Pons (tissue), 1 donor: ENCODE measurements at regions not wholly inside any gene's neighbourhood (a gene's known extent, or its start where the extent isn't known, plus 50 kb on each side); places are given as distances from the start of the nearest gene placed in this dataset.

Source experiments
- DNase-seq: peaks from one replicate; pipeline ENCODE4 v3.0.0-alpha.2; 2016; ENCODE audit warnings: low spot score

DNA sequence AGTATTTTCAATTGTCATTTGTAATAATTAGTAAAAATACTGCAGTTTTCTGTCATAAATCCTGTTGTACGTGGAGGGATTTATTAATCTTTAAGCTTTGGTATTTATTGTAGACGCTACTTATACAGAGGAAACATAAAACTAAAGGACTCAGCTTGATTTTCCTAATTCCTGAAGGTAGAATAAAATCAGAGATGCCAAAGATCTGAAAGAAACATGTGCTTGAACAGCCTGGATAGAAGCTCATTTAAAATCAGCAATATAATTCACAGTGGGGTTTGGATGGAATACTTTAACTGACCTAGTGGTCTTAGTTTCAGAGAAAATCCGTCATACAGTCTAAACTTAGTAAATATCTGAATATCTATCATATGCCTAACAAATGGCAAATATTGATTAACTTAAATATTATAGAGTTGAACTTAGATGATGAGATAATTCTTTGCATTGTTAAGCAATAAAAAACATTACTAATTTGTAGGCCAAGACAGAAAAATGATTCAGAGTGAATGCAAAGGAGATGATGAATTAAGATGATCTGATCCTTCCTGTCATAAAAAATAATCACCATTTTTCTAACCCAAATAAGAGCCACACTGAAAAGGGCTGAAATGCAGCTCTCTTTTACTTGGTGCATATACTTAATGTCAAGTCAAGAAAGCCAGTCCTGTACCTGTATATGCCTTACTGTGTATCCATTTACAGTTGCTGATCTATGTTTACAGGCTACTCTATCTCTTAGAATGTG is 397.1 kb upstream of the DCN start:
- no peak for DNase-seq

DNA sequence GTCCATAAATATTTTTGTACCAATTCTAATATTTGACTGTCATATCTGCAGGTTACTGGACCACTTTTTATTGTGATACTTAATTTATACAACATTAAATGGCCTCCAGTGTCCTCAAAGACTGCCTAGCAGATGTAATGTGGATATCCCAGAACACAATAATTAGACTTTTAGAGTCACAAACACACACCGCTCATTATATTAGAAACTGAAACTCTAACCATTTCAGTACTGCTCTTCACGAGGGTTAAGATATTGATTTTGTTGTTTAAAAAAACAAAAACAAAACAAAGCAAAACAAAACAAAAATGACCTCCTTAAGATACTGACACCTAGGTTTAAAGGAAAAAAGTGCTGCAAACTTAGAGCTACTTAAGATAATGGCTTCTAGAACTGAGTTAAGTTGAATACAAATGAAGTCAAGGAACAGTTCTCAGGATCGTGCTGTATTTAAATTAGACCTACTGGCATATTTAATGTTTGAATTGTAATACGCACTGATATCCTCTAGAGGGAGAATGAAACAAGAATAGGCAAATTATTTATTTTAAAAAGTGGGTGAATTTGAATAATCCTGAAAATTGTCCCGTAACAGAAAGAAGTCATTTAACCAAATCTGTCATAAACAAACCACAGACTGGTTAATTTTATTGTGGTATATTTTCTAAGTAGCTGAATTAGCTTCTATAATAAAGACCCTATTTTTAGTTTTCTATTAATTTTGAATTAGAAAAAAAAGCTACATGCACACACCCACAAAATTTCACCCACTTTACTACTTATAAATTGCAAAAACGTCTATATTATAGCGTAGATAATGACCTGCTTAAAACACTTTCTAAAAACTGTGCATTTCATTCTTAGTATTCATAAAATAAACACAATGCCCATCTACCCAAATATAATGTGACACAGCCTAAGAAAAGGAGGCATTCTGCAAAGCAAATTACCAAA is 395.2 kb upstream of the DCN start:
- DNase-seq, result peak; percentile 55

DNA sequence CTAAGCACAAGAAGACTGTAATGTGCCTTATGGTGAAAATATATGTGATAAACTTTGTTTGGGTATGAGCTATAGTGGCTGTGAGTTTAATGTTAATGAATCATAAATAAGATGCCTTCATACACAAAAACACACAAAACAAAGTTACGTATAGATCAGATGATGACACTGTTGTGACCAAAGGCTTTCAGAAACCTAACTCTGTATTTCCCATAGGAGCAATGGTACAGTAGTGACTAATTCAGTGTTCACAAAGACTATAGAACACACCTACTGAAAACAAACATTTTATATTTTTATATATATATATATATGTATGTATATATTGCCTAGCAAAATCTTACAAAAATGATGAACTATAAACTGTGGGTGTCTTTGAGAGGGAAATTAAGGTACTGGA is 393.8 kb upstream of the DCN start:
- DNase-seq, result no peak

DNA sequence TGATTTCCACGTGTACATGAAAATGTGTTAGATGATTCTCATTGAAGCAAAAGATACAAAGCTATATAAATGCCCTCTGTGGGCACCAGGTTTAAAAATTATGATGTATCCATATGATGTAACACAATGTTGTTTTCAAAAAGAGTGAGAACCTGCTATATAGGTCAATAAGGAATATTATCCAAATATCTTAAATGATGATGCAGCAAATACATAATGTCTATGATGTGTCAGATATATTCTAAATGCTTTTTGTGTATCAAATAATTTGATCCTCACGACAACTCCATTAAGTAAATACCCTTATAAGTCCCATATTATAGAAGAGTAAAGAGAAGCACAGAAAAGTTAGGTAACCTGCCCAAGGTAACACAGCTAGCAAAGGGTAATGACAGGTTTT is 393.0 kb upstream of the DCN start:
- DNase-seq, result no peak

DNA sequence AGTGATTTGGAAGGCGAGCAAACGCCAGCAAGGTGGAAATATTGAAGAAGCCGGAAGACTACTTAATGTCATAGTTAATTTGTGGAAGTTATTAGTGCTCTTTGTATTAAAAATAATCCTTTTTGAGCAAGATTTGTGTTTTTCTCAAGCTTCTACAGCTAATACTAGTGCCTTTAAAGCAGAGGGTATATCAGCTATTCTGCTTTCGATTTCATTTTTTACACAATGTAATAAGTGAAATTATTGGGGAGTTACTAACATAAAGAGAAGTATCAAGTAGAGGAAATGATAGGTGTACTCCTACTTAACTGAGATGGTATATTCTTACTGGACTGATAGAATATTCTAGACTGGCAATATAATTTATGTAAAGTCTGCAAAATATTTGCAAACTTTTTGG is 392.4 kb upstream of the DCN start:
- no peak for DNase-seq

DNA sequence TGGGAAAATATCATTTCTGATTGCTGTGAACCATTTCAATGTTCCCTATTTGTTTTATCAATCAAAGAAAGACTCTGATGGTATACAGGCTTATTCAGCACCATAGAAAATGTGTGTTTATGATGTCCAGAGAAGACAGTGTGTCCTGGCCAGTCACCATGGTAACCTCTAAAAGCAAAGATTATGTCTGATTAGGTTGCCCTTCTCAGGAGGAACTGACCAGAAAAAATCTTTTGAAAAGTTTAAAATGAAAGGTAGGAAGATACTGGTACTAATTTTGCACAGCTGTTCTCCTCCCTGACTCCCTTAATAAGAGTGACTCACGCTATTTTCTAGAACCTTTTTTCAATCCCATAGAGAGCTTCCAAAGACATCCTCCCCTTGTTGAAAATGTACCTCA is 391.8 kb upstream of the DCN start:
- no peak for DNase-seq

DNA sequence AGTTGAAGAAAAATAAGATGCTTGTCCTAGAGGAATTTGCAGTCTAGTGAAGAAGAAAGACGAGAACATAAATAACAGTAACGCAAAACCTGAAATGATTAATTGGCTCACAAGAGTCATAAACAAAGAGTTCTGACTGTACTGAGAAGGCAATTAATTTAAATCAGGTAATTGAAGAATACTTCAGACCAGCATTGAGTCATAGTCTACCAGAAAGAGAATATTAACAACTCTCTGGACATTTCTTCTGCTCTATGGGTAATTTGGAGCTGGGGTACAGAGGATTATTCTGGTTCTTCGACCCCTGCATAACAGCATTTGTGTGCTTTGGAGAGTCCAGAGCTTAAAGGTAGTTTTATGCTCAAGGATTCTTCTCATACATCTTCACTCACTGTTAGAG is 390.3 kb upstream of the DCN start:
- DNase-seq, result no peak

DNA sequence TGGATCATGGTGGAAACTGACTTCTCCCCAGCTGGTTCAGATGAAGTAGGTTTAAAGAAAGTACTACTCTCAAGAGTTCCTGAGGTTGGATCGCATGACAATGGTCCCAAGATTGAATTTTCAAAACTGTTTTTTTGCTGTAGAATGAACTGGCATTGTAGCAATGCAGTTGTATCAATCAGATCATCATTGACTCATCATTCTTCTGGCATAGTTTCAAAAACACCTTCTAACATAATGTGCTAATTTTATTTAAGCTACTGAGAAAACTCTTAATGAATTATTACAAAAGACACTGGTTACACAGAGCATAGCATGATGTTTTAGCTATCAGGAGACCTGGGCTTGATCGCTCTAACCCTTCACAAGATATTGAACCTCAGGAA is 384.5 kb upstream of the DCN start:
- DNase-seq, result no peak

DNA sequence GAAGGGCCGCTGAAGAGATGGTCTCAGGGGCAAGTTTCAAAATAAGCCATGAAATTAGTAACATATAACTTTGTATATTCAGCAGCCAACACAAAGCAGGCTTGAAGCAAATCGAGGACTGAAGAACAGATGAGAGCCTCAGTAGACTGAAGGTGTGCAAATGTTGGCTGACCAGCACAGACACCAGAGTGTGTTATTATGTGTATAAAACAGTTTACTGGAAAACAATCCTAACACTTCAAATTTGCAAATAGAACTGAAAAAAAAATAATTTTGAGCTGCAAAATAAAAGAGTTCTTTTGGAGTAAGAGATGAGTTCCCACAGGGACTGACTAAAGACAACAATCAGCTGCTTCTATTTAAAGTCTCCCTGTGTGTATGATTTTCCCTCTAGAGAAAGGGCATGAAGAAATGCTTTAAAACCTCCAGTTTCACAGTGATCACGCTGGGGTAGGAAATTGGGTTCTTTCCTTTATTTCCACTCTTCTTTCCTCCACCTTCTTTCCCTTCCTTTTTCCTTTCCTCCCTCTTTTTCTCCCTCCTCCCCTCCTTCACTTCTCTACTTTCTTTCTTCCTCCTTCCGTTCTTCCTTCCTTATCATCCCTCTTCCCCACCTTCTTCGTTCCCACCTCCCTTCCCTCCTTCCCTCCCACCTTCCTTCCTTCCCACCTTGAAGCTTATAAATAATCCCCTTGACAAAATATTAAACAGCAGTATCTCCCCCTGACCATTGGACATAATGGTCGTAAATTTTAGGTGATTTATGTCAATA is 383.9 kb upstream of the DCN start:
- no peak for DNase-seq

DNA sequence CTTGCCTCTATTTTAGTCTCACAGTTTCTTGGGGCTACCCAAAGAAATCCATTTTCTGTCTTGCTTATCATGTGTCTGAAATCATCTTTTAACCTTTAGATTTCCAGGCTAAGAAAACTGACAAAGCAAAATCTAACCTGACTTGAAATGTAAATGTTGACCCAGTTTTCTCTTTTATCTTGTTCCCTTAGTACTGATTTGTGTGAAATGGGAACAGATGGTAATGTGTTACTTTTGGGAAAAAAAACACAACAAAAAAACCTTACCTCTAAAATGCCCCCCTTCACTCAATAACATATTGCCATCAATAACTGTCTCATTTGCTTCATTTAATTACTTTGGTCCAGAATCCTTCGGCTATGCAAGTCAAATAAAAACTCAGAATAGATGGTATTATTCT is 383.2 kb upstream of the DCN start:
- no peak for DNase-seq

DNA sequence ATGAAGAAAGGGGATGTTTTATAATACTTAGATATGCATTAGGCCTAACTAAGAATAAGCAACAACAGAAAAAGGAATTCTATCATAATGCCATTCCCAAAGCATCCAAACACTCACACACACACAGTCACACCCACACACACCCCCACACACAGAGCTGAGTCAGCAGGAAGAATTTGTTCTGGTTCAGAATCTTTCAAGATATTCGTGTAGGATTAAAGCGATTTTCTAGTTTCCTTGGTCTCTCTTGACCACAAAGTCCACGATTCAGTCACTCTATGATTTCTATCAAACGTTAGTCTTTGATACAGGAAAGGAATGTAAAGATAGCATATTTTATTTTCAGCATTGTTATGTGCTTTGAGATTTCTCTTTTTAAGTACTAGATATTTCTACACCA is 382.6 kb upstream of the DCN start:
- DNase-seq, result no peak

DNA sequence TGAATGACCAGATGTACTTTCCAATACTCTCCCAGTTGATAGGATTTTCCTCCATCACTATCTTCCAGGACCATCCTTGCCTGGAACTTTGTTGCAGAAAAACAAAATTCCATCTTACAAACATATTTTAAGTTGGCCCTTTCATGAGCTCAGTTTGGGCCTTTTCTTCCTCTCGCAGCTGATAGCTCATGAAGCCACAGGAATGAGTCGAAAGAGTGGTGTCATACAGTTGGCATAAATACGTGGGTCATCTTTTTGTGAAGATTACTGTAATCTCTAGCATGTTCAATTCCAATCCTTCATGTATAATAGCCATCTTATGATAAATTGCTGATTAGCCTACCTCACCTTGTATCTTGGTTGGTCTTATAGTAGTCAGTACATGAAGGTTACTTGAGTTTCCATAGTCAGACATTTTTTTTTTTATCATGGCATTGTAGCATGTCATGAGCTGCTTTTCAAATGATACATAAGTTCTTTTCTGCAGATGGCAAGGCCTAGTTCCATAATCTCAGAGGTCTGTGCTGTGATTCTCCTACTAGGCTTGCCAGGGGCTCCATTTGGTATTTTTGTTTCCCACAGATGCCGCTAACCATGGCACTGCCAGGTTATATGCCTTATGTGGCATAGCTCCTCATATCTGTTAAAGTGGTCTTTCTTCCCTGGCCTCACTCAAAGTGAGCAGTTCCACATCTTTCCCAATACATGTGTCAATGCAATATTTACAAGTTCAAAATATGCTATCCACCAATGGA is 380.6 kb upstream of the DCN start:
- no peak for DNase-seq

DNA sequence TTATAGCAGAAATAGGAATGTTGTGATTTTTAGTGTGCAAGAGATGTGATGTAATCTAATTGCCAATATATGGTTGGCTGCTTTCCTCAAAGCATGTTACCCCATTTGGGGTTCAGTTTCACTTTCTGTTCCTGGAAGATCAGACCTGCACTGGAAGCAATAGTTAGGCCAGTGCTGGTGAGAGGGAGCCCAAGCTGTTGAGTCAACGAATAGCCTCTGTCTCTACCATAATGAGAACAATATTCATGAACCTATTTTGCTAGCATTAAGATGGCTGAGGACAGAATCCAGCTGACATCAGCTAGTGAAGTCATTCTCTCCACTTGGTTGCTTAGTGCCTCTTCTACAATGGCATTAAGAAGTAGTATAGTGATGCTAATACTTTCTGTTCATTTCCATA is 379.9 kb upstream of the DCN start:
- no peak for DNase-seq

DNA sequence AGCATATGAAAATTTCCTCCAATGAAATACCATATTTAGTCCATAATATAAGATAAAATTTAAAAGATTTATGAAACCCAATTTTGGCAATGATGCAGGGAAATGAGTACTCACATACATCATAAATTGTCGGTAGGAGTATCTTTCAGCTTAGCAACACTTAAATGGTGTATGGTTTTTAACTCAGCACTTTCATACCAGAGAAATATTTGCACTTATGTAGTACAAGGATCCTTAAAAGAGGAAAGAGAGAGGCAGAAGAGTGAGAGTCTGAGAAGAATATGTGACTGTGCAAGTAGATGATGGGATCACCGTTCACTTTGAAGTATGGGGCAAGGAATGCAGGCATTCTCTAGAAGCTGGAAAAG is 379.3 kb upstream of the DCN start:
- no peak for DNase-seq

DNA sequence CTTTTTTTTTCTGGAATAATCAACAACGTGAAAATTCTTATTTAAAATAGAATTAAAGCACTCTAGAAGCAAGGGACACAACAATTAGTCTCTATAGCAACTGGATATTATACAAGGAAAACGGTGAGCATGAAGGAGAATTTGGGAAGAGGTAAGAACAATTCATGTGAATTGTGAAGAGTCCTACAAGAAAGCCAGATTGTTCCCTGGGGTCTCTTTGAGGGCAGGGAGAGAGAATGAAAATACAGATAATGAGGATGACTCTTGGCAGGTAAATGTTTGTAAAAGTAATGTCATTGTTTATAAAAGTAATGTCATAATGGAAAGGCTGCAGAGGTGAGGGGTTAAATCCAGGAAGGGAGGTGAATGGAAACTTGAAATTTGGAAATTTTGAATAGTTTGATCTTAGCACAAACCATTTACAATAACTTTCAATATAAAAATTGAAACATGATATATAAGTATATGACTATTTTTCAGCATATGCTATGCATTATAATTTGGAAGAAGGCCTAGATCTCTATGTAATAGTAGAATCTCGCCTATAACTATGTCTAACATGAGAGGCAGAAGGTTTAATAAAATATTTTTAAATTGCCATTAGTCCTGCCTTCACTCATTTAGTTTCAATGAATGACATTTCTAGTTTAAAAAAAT is 378.8 kb upstream of the DCN start:
- DNase-seq, result no peak

DNA sequence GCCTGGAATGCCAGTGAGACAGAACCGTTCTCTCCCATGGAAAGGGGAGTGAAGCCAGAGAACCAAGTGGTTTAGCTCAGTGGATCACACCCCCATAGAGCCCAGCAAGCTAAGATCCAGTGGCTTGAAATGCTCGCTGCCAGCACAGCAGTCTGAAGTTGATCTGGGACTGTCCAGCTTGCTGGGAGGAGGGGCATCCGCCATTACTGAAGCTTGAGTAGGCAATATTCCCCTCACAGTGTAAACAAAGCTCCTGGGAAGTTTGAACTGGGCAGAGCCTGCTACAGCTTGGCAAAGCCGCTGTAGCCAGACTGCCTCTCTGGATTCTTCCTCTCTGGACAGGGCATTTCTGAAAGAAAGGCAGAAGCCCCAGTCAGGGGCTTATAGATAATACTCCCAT is 374.3 kb upstream of the DCN start:
- no peak for DNase-seq

DNA sequence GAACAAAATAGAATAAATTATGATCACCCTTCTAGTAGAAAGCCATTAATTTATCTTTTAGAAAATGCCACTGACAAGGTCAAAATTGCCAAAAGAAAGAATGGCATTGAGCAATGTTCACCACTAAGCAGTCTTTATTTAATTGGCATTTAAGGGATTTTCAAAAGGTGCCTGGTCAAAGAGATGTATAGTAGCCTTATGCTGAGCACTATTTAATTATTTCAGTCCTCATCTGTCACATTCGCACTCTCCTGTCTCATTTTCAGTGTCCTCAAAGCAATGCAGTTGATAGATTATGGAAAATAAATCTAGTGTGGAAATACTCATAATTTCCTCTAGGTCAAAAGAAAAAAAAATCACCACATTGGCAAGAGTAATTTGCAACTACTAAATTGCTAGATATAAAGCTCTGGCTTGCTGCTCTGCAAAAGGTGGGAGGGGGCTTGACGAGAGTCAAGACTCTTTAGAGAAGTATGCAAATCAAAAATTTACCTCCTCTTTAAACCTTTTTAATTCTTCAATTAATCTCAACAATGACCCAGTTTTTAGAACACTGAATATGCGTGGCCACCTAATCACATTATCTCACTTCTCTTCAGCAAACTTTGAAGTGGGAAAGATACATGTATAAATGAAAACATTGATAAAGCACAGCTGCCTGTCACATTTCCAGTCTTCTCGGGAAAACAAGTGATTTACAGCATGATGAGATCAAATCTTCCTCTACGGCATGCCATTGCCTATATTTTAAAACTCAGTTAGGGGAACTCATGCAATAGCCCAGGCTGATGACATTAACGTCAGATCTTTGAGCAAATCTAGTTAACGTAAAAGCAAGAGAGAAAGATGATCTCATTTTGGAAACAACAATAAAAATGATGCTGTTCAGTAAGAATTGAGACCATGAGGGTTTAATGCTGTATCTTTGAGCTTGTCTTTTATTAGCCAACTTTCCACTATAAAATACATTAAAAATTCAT is 373.1 kb upstream of the DCN start:
- no peak for DNase-seq

DNA sequence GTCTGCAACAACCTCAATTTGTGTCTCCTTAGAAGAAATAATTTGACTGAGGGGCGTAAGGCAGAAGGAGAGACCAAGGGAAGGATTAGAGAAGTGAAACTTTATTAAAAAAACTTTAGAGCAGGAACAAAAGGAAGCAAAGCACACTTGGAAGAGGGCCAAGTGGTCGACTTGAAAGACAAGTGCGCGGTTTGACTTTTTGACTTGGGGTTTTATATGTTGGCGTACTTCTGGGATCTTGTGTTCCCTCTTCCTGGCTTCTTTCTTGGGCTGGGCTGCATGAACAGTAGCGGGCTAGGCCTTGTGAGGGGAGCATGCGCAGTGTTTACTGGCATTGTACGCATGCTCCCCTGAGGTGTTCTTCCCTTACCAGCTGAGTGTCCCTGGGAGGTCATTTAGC is 369.3 kb upstream of the DCN start:
- peak; percentile 70 for DNase-seq

DNA sequence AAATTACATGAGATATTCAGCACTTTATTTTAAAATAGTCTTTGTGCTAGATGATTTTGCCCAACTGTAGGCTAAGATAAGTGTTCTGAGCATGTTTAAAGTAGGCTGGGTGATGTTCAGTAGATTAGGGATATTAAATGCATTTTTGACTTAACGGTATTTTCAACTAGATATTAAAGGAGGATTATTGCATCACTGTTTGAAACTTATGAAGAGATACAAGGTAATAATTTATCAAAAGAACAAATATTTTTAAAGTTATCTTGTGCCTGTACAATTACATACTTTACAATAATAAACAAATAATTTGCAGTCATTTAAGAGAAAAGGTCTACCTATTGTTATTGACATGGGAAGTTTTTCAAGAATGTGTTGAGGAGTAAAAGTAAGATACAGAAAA is 368.6 kb upstream of the DCN start:
- DNase-seq, result no peak

DNA sequence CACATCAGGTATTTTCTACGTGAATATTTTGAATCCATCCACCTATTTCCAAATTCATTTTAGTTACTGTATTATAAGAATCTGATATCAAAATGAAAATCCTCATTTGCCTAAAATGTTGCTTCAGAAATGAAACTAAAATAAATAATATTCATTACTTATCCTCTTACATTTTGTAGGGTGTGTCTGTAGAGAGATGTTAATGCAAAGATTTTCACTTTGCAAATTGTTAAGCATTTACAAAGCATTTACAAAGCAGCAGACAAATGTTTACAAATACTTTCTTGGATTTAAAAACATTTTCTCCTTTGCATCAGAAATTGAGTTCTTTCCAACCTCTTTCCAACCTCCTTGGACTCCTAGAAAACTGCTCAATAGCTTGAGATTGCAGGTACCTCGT is 360.0 kb upstream of the DCN start:
- DNase-seq, result no peak
